Left cardiac atrium (tissue), 4 donors: ENCODE measurements at regions not wholly inside any gene's neighbourhood (a gene's known extent, or its start where the extent isn't known, plus 50 kb on each side); places are given as distances from the start of the nearest gene placed in this dataset.
A peak's percentile ranks its signal among the peaks of the same experiment; 100 is the strongest.

Source experiments
- ATAC-seq, 2 donors: fragments of 200-7000 bp; cut with Tn5 transposase; one replicate each; pipeline ENCODE4 v1.9.1; 2020; ENCODE audit warnings: mild to moderate bottlenecking in 2 of 2, moderate library complexity in 2 of 2
- DNase-seq: peaks from one replicate; pipeline ENCODE4 v3.0.0-alpha.2; 2020
- intact Hi-C, 2 donors: fragments of 100-400 bp; cut with DNase I; formaldehyde crosslinking; loops; one replicate each; pipeline versions ENCODE4 v1.14.1 to v1.15.1; 2022 to 2023
- donor health status: DM: no; HTN: yes; CAD: no.
- donor health status: DM: no; HTN: yes; CAD: no; lungs with severe emphysema.
- donor health status: DM: yes; HTN: yes; CAD: no.
- donor health status: Dilated cardiomyopathy.

DNA sequence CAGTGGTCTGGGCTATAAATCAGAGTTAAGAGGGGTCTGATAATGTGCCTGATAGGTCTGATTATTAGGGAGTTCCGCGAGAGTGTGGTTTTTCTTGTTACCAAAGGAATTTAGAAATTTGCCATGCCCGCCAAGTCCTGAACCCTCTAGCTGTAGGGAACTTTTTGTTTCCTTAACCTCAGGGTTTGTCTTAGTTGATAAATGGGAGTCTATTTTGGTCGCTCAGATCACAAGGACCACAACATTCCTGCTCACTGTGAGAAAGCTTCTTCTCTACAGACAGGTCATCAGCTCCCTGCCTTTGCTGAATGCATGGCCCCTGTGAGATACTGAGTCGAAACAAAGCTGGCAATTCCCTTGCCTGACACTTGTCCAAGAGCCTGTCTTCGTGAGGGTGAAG lies 497.8 kb downstream of the HS3ST4 start:
- DNase-seq (no peak), ATAC-seq (no peak)
- intact Hi-C loops, result no loop called here

DNA sequence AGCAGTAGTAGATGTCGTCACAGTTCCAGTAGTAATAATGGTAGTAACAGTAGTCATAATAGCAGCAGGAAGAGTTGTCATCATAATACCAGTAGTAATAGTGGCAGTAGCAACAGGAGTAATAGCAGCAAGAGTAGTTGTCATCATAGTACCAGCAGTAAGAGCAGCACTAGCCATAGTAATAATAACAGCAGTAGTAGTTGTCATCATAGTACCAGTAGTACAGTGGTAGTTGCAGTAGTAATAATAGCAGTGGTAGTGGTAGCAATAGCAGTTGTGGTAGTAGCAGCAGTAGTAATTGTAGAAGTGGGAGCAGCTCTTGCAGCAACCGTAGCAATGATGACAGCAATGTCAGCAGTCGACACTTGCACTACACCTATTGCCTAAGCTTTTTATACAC lies 502.8 kb downstream of the HS3ST4 start:
- intact Hi-C loops, result no loop called here
- DNase-seq, result no peak
- ATAC-seq, result no peak

DNA sequence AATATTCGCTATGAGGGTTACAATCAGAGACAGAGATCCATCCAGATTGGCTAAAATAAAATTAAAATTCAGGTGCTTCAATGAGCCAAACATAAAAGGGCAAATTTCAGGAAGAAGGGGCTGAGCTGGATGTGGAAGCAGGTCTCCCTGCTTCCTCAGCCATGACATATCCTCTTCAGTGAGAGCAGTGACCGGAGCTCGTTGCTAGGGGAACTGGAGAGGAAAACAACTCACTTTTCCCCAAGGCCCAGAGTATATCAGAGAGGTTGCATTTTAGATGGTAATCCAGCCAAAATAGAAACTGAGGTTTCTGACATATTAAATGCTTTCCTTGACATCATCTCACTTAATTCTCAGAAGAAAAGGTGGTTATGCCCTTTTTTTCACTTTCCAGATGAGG lies 503.5 kb downstream of the HS3ST4 start:
- intact Hi-C loops, result no loop called here
- ATAC-seq (no peak), DNase-seq (no peak)

DNA sequence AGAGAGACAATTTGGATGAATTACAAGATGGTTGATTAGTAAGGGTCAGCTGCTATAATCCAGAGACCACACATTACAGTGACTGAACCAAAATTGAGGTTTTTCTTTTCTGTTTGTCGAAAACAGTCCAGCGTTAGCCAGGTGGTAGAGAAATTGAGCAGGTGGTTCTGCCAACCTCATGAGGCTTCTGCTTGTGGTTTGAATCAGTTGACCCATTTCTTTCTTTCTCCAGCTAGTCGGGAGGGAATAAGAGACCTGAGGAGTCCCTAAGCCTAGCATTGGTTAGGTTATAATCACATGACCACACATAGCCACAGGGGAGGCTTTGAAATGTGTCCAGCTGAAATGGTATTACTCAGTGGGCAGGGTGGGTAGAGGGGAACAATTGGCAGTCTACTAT lies 504.6 kb downstream of the HS3ST4 start:
- no peak for ATAC-seq
- intact Hi-C loops, result no loop called here
- no peak for DNase-seq

DNA sequence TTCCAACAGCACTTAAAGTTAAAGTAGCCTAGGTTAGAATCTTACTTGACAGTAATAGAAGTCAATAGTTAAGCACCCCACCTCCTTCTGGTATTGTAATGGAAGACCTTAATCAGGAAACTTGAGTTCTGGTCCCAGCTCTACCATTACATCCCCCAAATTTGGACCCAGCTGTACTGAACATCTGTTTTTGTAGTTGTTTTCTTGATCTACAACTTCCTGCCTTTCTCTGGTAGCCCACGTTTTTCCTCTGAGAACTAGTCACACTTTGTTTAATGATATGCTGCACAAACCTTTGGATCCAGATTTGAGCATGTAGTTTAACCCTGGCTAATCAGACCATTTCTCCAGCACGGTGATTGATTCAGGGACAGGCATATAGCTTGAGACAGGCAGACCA lies 505.0 kb downstream of the HS3ST4 start:
- ATAC-seq, result no peak
- DNase-seq, result no peak
- intact Hi-C loops, result no loop called here

DNA sequence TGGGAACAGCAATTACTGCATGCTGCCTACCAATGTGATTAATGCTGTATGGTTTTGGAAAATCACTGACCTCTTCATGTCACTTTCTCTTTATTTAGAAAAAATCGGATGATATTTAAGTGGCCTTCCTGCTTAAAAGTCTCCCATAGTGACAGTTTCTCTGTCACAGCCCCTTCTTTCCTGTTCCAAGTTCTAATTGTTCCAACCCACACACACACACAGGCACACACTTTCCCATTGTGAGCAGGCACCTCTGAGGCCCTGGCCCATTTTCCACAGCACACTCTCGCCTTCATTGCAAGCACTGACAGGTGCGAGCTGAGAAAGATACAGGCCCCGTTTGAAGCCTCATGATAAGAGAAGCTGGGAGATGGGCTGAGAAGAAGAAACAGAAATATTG lies 505.9 kb downstream of the HS3ST4 start:
- ATAC-seq, result no peak
- intact Hi-C loops, result no loop called here

DNA sequence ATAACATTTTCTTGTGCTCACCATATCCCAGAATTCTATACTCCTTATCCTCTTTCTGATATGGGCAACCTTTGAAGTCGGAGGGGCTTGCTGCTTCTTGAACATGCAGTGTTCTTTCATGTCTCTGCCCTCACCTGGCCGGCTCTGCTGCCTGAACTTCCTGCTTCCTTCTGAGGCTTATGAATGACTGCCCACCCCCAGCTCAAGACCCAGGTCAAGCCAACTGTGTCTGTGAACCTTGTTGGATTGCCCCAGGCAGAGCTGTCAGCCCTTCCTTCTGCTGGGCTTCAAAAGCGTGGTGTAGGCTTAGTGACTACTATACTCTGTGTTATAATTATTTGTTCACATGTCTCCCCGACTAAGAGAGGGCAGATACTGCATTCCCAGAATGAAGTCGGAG lies 506.5 kb downstream of the HS3ST4 start:
- ATAC-seq, result no peak
- no peak for DNase-seq
- intact Hi-C loops, result no loop called here

More for the DNA sequence above, 505.9 kb downstream of the HS3ST4 start:
- DNase-seq, result no peak

DNA sequence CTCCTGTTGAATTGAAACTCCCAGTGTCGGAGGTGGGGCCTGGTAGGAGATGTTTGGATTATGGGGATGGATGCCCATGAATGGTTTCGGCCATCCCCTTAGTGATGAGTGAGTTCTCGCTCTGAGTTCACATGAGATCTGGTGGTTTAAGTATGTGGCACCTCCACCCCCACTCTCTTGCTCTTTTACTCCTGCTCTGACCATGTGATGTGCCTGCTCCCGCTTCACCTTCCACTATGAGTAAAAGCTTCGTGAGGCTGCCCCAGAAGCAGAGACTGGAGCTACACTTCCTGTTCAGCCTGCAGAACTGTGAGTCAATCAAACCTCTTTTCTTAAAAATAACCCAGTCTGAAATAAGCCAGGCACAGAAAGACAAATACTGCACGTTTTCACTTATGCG lies 512.4 kb downstream of the HS3ST4 start:
- no peak for DNase-seq
- no peak for ATAC-seq
- intact Hi-C loops, result no loop called here

DNA sequence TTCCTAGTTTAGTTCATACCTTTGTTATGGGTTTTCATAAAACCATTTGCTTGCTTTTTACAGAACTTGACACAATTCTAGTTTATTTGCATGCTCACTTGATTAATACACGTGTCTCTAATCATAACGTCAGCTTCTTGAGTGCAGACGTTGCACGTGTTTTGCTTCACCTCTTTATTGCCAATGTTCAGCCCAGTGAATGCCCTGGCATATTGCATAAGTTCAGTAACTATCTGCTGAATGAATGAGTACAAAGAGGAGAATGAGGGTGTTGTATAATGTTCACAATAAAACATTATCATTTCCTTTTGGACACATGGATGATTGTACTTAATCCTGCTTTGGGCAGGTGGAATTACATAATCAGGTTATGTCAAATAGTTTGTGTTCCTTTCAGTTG lies 519.8 kb downstream of the HS3ST4 start:
- intact Hi-C loops, result no loop called here
- no peak for ATAC-seq
- DNase-seq, result no peak

DNA sequence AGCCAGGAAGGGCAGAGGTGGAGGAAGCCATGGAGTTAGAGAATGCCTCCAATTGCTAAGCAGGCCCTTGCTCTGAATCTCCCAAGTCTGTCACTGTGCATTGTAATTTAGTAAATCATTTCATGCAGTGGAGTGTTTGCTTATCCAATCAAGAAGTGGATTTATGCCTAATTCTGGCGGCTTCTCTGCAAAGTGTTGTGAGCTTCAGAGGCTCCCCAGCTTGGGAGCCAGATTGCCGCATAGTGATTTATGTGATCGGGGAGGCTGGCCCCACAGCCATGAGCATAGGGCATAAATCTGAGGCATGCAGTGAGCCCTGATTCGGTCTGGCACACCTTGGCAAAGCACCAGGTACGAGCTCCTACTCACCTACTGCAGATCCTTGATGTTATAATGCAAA lies 520.8 kb downstream of the HS3ST4 start:
- DNase-seq (no peak), ATAC-seq (no peak)
- intact Hi-C loops, result no loop called here

DNA sequence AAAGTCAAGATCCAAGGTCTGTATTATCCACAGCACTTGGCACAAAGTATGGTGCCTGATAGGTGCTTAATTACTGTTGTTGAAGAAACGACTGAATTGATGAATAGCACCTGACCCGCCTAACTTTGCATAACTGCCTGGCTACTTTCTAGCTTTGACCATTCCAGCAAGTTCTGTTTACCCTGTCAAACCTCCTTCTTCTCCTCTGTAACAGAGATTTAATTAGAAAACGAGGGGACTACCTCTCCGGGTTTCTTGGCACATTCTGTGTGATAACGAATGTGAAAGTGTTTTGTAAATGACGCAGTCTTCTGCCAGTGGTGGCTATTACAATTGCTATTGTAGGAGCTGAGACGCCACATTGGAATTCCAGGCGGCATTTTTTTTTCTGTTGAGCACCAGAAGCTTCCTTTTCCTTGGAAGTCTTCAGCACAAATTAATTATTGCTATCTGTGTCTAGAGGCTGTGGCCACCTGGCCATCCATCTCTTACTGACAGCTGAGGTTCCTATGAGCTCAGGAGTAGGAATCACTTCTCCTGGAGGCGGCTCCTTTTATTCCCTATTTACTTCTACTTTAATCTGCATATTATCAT lies 522.9 kb downstream of the HS3ST4 start:
- ATAC-seq (no peak), DNase-seq (no peak)
- intact Hi-C loops, result no loop called here

DNA sequence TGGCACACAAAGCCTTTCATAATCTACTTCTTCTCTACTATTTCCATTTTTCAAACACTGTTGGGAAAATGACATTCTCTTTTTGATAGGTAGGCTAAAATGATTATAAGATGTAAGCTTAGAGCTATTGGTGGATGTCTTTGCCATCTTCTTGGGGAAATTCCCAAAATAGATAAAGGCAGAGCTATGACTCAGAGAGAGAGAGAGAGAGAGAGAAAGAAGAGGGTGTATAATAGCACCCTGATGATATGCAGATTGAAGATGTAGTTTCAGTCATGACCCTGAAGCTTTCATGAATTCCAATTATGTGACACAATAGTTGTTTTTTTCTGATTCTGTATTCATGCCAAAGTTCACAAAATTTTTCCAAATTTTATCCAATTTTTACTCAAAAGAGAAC lies 529.1 kb downstream of the HS3ST4 start:
- intact Hi-C loops, result no loop called here
- ATAC-seq (peak in 1 of 2 donors; percentile 58), DNase-seq (no peak)

DNA sequence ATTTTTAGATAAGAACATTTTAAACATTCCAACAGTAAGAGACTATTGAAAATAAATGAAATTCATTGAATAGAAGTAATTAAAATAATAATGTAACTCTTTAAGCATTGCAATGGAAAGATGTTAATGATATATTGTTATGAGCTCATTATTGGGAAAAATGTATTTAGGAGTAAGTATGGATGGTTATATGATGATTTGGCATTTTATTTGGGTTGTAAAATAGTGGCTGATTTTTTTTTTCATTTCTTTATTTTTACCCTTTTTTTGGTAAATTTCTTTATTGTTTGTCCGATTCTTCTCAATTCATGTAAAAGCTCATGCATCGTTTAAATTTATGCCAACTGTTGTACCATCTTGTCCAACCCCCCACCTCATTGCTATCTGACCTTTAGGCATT lies 539.9 kb downstream of the HS3ST4 start:
- no peak for DNase-seq
- intact Hi-C loops, result no loop called here
- ATAC-seq, result no peak

DNA sequence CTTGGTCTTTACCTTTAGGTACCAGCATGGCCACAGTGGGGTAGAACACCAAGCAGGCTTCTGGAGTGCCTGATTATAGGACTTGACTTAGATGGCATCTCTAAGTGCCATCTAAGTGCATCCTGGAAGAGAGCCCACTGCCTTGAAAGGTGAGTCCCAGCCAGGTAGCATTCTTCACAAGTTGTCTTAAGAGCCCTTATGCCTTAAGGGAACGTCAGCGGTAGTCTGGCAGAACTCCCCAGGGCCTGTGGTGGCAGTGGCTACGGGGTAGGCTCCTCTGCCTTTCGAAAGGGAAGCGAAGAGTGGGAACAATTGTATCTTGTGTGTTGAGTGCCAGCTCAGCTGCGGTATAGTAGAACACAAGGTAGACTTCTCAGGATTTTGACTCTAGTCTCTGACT lies 549.0 kb downstream of the HS3ST4 start:
- intact Hi-C loops, result no loop called here
- ATAC-seq (no peak), DNase-seq (no peak)

DNA sequence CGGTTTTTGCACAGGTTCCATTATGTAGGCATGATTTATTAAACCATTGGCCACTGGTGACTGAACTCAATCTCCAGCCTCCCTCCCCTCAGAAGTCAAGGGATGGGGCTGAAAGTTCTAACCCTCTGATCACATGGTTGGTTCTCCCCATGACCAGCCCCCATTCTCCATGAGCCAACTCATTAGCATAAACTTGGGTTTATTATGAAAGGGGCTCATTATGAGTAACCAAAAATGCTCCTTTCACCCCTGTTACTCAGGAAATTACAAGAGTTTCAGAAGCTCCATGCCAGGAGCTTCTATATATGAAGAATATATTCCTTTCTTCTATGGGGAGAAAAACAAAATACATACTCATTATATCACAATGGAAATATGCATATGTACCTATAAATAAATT lies 555.3 kb downstream of the HS3ST4 start:
- intact Hi-C loops, result no loop called here

DNA sequence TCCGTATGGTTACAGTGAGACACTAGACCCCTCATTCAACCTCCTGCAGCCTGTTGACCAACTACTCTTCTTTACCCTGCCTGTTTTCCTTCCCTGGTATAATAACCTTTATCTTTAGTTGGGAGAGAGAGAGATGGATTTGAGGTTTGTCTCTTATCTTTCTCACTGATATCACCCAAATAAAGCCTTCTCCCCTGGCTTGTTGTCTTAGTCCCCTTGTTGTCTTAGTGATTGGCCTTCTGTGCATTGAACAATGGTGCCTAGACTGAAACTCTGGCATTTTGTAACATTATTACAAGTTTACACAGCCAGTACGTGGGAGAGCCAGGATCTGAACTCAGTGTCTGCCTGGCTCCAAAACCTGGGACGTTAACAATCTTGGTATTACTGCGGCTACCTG lies 560.8 kb downstream of the HS3ST4 start:
- DNase-seq (no peak), ATAC-seq (no peak)
- intact Hi-C loops, result no loop called here

More for the DNA sequence above, 555.3 kb downstream of the HS3ST4 start:
- no peak for DNase-seq
- no peak for ATAC-seq

DNA sequence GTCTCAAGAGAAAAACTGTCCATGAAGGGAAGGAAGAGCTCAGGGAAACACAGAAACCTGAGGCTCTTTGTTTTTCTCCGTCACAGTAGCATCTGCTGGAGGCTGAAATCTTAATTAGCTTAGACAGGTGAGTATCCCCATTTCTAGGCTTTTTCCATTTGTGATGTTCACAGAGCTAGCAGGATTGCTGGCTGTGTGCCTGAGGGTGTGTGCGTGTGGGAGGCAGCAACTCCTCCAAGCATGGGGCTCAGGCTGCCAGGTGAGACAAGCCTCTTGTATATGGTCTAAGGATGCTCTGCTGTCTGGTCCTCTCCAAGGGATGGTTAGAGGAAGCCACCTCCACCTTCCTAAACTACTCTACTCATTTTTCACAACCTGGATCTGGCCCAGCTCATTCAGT lies 569.9 kb downstream of the HS3ST4 start:
- DNase-seq, result no peak
- no peak for ATAC-seq
- intact Hi-C loops, result no loop called here

DNA sequence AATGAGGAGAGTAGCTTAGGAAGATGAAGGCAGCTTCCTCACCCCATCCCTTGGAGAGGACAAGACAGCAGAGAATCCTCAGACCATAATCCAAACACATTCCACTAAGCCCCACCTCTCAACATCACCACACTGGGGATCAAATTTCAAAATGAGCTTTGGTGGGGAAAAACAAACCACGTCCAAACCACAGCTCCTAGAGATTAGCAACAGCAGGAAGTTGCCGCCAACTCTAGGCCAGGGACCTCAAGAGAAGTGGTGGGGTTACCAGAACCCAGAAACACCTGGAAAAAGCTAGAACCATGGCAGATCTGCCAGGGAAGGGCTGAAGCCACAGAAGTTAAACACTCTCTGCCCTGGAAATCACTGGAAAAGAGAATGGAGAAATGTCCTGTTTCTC lies 571.6 kb downstream of the HS3ST4 start:
- DNase-seq (no peak), ATAC-seq (no peak)
- intact Hi-C loops, result no loop called here

DNA sequence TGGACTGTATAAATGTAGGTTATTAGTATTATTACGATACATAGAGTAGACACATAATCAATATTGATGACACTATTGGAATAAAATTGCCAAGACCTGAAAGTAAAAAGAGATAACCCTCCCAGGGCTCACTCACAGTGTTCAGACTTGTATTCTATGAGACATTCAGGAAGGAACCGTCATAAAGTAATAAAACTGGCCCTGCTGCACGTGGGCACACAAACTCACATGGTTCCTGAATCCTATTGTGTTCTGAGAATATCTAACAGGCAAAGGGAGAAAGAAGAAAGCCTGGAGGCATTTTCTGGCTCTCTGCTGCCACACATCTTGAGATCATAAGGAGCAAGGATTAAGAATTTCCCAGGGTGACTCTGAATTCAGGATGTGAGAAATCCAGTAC lies 575.9 kb downstream of the HS3ST4 start:
- ATAC-seq (no peak), DNase-seq (no peak)
- intact Hi-C loops, result no loop called here

DNA sequence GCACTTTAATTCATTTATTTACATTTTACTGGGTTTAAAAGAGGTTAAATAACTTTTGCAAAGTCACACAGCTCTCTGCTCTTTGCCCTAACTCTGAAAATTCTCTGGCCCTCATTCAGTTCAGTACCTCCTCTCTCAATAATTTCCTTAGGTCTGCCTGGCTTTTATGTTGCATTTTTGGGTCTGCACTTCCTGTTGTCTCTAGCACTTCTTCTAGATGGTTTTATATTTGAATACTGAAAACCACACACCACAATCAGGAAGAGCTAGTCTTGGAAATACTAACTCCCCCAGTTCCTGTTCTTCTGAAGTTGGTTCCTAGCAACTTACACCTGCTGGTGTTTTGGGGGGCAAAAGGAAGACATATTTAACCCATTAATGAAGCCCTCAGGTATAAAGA lies 577.9 kb downstream of the HS3ST4 start:
- DNase-seq, result no peak
- no peak for ATAC-seq
- intact Hi-C loops, result no loop called here

DNA sequence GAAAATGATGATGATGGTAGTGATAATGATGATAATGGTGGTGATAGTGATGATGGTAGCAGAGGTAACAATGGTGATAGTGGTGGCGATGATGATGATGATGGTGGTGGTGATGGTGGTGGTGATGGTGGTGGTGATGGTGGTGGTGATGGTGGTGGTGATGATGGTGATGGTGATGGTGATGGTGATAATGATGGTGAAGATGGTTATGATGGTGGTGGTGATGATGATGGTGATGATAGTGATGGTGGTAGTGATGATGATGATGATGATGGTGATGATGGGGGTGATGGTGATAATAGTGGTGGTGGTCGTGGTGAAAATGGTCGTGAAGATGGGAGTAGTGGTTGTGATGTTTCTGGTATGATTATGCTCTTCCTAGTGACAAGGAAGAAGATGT lies 581.8 kb downstream of the HS3ST4 start:
- intact Hi-C loops, result no loop called here
- ATAC-seq (no peak), DNase-seq (no peak)

DNA sequence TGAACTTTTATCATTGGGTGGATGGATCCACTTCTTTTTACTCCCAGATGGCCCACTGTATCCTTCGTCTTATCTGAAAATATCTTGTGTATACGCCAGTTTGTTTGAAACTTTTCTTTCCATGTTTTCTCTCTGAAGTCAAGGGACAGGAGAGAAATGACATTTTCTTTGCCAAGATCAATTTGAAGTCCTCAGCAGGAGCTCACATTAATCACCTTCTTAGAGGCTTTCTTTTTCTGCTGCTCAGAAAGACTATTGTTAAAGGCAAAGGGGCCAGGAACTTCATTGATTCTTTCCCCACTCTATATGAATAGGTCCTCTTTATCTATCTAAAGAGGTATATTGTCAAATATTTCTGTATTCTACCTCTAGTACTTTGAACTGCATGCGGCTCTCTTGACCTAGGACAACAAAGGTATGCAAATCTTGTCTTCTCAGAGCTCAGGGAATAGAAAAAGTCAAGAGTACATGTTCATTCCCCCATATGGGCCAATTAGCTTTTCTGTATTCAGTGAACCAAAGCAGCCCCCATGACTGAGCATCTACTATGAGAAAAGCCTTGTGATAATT lies 583.3 kb downstream of the HS3ST4 start:
- no peak for DNase-seq
- ATAC-seq, result no peak
- intact Hi-C loops, result no loop called here
